Thoracic aorta (tissue), 2 donors: ENCODE measurements at regions not wholly inside any gene's neighbourhood (a gene's known extent, or its start where the extent isn't known, plus 50 kb on each side); places are given as distances from the start of the nearest gene placed in this dataset.

Experiments
- ATAC-seq: fragments of 150-250 bp; one replicate; pipeline ENCODE4 v1.8.0; 2017; ENCODE audit warnings: low read depth; ENCODE audit not compliant: insufficient number of reproducible peaks, low FRiP score
- DNase-seq: peaks from one replicate; pipeline ENCODE4 v3.0.0-alpha.2; 2020; ENCODE audit warnings: low spot score
- H3K27ac ChIP-seq, 2 donors: fragments of 200-600 bp; sonication (generic); 1 replicate in 1 of 2; 2 replicates in 1 of 2; pipeline ENCODE4 v1.5.1; 2016; ENCODE audit warnings: mild to moderate bottlenecking in 2 of 2, moderate library complexity in 2 of 2
- H3K27me3 ChIP-seq: fragments of 200-600 bp; sonication (generic); replicated peaks from 2 replicates; pipeline ENCODE4 v1.6.0; 2016; ENCODE audit warnings: mild to moderate bottlenecking; ENCODE audit not compliant: insufficient read depth
- H3K36me3 ChIP-seq: fragments of 200-600 bp; sonication (generic); one replicate; pipeline ENCODE4 v1.5.1; 2016
- H3K4me1 ChIP-seq, 2 donors: fragments of 200-600 bp; sonication (generic); 1 replicate in 1 of 2; 2 replicates in 1 of 2; pipeline versions ENCODE4 v1.5.1 to v1.6.0; 2016; ENCODE audit warnings: low read depth in 2 of 2, mild to moderate bottlenecking in 1 of 2; ENCODE audit not compliant: control insufficient read depth in 1 of 2
- H3K4me3 ChIP-seq: fragments of 200-600 bp; sonication (generic); 2 replicates; pipeline ENCODE4 v1.5.1; 2016; ENCODE audit warnings: mild to moderate bottlenecking
- H3K9me3 ChIP-seq: fragments of 200-600 bp; sonication (generic); 2 replicates; pipeline ENCODE4 v1.5.1; 2016
- CTCF ChIP-seq: fragments of 200-600 bp; sonication (generic); IDR thresholded peaks from one replicate; pipeline ENCODE4 v1.5.1; 2019; ENCODE audit warnings: antibody characterized with exemption

- no peak for TF ChIP-seq CTCF
- no peak for ATAC-seq
Measured at GRCh38 chr14:34119107-34119858, 168.4 kb upstream of the EGLN3 start.

GRCh38 chr14:34113991-34114390 lies 163.1 kb upstream of the EGLN3 start:
- DNase-seq (no peak), ATAC-seq (no peak)
- H3K27me3 ChIP-seq, result no peaks in the 10 kb centered on the region
- H3K27ac ChIP-seq, result no peak overlapping the region
- H3K36me3 ChIP-seq, result no peaks in the 10 kb centered on the region
- H3K4me3 ChIP-seq, result no peak overlapping the region
- H3K9me3 ChIP-seq, result peaks cover 3% of the 10 kb centered on the region
- no peak for TF ChIP-seq CTCF
- peaks cover 0 to 7% of the 10 kb centered on the region in 2 donors for H3K4me1 ChIP-seq

More at GRCh38 chr14:34119107-34119858, 168.4 kb upstream of the EGLN3 start:
- Histone ChIP-seq H3K36me3 (no peaks in the 10 kb centered on the region), H3K4me1 (peaks cover 0 to 7% of the 10 kb centered on the region in 2 donors), H3K27me3 (no peaks in the 10 kb centered on the region), H3K27ac (no peak overlapping the region), H3K9me3 (peaks cover 3% of the 10 kb centered on the region), H3K4me3 (no peak overlapping the region)
- DNase-seq, result no peak

- ATAC-seq (no peak), DNase-seq (no peak)
- no peak for TF ChIP-seq CTCF
- peaks cover 0 to 2% of the 10 kb centered on the region in 2 donors for H3K4me1 ChIP-seq
- no peak overlapping the region for H3K4me3 ChIP-seq
- H3K9me3 ChIP-seq, result peaks cover 3% of the 10 kb centered on the region
- no peaks in the 10 kb centered on the region for H3K27me3 ChIP-seq
- H3K36me3 ChIP-seq, result no peaks in the 10 kb centered on the region
- H3K27ac ChIP-seq, result no peak overlapping the region
Measured at GRCh38 chr14:34113005-34113511, 162.2 kb upstream of the EGLN3 start.

- Histone ChIP-seq H3K4me1 (no peaks in the 10 kb centered on the region), H3K36me3 (no peaks in the 10 kb centered on the region), H3K27ac (no peak overlapping the region), H3K4me3 (no peak overlapping the region), H3K27me3 (no peaks in the 10 kb centered on the region), H3K9me3 (peaks cover 3% of the 10 kb centered on the region)
- ATAC-seq, result no peak
- DNase-seq, result no peak
- no peak for TF ChIP-seq CTCF
Measured at GRCh38 chr14:34111953-34112352, 161.1 kb upstream of the EGLN3 start.

- ATAC-seq (no peak), DNase-seq (no peak)
- Histone ChIP-seq H3K4me3 (no peak overlapping the region), H3K4me1 (no peaks in the 10 kb centered on the region), H3K27ac (no peak overlapping the region), H3K36me3 (no peaks in the 10 kb centered on the region), H3K9me3 (peaks cover 3% of the 10 kb centered on the region), H3K27me3 (no peaks in the 10 kb centered on the region)
- no peak for TF ChIP-seq CTCF
Measured at GRCh38 chr14:34111505-34111904, 160.6 kb upstream of the EGLN3 start.
